Stimulated activated CD8-positive, alpha-beta memory T cell treated with anti-CD3 and anti-CD28 coated beads, Interleukin-12 subunit alpha, Interleukin-12 subunit beta, amount 100 ng/mL, for 1 hour (primary cell): ENCODE measurements at regions not wholly inside any gene's neighbourhood (a gene's known extent, or its start where the extent isn't known, plus 50 kb on each side); places are given as distances from the start of the nearest gene placed in this dataset.
"Not testable (repeated sequence)": the region's sequence is repeated elsewhere in the genome, so short reads cannot be mapped to it uniquely, and the experiment has no call there.

Experiments
- DNase-seq: peaks from one replicate; pipeline ENCODE4 v3.0.0-alpha.2; 2020; ENCODE audit warnings: low read depth

DNA sequence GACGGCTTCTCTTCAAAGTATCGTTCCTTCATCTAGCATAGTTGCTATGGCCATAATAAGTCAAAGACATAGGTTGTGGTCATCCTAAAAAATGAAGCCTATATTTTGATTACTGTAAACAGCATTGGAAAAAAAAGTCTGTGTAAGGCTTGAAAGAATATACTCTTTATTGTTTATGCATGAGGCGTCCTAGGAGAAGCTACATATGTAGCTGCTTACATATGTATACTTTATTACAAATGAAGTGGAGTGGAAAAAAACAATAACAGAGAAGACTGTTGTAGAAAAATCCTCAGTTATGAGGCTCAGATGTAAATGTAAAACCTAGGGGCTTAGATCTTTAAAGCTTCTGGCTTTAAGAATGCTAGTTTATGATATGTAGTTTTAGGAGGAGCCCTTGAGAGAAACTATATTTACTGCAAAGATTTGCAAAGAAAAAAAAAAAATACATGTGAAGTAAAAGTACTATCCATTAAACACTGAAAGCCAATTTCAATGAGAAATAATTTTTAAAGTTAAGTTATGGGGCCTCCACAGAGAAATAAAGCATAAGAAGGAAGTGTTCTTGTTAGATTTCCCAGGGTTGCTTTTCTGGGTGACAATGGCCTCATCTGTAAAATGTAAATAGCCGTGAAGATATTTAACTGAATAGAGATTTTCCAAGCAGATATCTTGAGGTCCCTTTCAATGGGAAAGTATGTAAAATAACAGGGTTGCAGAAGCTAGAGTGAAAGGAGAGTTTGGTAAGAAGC lies 598.2 kb downstream of the TRIML1 start:
- DNase-seq, result no peak

DNA sequence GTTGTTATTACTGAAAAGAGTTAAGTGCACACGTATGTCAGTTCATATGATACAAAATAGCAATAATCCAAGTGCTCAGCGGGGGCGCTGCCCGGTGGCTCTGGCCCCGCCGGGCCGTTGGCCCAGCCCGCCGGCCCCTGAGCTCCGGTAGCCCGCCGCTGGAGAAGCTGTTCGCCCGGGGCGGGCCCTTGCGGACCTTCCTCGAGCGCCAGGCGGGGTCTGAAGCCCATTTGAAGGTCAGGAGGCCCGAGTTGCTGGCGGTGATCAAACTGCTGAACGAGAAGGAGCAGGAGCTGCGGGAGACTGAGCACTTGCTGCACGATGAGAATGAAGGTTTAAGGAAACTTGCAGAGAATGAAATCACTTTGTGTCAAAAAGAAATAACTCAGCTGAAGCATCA lies 599.0 kb downstream of the TRIML1 start:
- DNase-seq, result not testable (repeated sequence)

- DNase-seq, result not testable (repeated sequence)
These were observed 600.9 kb downstream of the TRIML1 start for GRCh38 chr4:188740172-188740571.

GRCh38 chr4:188740791-188741190 lies 601.5 kb downstream of the TRIML1 start:
- DNase-seq, result not testable (repeated sequence)

GRCh38 chr4:188754372-188755002 lies 615.2 kb downstream of the TRIML1 start:
- DNase-seq, result no peak

- no peak for DNase-seq
These were observed 628.3 kb downstream of the TRIML1 start for GRCh38 chr4:188767496-188767895.

- DNase-seq, result no peak
These were observed 639.7 kb downstream of the TRIML1 start for GRCh38 chr4:188778905-188779304.

- no peak for DNase-seq
These were observed 640.3 kb downstream of the TRIML1 start for GRCh38 chr4:188779581-188779980.

- DNase-seq, result no peak
These were observed 640.8 kb downstream of the TRIML1 start for GRCh38 chr4:188780028-188780427.

DNA sequence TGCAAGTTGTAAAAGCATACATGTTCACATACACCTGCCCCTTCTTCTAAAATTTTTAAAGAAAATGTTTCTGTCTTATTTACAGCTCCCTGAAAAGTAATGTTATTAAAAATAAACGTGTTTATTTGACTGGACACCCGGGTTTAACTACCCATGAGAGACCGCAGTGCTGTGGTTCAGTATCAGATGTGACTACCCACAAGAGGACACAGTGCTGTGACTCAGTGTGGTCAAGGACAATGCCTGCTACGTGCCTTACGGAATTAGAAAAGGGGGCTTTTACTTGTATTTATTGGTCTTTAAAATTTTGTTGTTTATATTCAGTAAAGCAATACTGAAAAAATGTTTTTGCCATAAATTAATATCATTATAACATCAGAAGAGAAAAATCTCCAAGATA lies 641.4 kb downstream of the TRIML1 start:
- DNase-seq, result no peak

DNA sequence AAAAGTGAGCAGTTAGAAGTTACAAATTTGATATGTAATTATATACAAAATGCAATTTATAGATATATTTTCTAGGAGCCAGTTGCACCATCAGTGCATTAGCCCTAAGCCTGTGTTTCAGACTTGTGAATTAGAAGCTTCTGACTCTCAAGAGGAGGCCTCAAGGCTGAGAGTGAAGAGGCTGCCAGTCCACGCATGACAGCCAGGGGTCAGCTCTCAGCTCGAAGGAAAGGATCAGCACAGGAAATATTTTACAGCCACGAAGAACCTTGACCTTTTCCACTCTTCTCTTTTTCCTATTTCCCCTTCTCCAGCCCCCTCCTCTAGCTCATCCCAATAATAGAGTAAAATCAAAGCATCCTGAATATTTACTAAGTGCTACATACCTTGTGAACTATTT lies 642.4 kb downstream of the TRIML1 start:
- DNase-seq, result no peak

- no peak for DNase-seq
These were observed 643.9 kb downstream of the TRIML1 start for GRCh38 chr4:188783175-188783574.

- no peak for DNase-seq
These were observed 644.4 kb downstream of the TRIML1 start for GRCh38 chr4:188783606-188784160.

DNA sequence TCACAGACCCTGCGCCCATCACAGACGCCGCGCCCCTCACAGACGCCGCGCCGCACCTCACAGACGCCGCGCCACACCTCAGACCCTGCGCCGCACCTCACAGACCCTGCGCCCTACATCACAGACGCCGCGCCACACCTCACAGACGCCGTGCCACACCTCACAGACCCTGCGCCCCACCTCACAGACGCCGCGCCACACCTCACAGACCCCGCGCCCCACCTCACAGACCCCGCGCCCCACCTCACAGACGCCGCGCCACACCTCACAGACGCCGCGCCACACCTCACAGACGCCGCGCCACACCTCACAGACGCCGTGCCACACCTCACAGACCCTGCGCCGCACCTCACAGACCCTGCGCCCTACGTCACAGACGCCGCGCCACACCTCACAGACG lies 657.4 kb downstream of the TRIML1 start:
- DNase-seq, result not testable (repeated sequence)

- not testable (repeated sequence) for DNase-seq
These were observed 657.8 kb downstream of the TRIML1 start for GRCh38 chr4:188797011-188797410.

GRCh38 chr4:188804861-188805260 lies 665.6 kb downstream of the TRIML1 start:
- no peak for DNase-seq

- no peak for DNase-seq
These were observed 671.9 kb downstream of the TRIML1 start for GRCh38 chr4:188811121-188811520.

DNA sequence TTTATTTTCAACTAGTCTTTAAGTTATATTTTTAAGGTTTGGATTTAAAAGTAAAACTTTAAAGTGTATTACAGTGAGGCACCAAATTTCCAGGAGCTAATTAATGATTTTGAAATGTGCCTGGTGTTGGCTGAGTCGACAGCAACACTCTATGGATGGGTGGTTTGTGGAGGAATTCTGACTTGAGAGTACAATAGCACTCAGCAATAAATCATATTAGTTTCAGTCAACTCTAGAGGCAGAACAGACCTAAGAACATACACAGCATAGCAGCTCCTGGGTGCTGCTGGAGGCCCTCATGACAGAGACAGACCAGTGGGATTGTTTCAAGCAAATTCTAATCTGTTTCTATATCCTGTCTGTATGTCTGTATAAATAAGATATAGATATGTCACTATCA lies 673.4 kb downstream of the TRIML1 start:
- no peak for DNase-seq

- DNase-seq, result no peak
These were observed 679.1 kb downstream of the TRIML1 start for GRCh38 chr4:188818300-188818699.

DNA sequence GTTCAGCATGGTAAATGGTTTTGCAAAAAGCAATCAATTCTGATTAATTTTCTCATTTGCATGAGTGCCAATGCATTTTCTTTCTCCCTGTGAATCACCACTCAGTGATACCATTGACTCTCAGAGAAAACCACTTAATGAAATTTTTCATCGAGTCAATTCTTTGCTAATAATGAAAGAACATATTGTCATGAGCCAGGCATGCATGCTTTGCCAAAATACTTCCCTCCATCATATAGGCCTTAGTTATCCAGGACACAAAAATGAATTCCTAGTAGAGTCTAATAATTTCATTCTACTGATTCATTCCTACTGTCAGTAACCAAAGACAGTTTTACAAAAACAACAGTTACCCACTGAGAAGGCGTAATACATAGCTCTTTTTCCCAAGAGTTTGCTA lies 680.0 kb downstream of the TRIML1 start:
- DNase-seq, result no peak

DNA sequence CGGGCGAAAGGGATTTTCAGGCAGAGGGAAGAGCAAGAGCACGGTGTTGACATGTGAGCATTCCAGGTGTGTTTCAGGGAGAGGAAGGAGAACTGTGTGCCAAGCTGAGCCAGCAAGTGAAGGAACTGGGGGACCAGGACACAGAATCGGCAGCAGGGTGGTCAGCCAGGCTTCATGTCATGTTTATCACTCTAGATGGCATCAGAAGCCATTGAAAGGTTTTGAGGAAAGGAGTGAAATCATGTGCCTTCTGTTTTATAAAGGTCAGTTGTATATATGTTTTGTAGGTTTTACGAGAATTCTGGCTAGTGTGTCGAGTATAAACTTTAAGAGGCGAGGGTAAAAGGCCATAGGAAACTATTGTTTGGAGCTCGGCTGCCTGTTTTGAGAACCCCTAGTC lies 682.3 kb downstream of the TRIML1 start:
- no peak for DNase-seq

DNA sequence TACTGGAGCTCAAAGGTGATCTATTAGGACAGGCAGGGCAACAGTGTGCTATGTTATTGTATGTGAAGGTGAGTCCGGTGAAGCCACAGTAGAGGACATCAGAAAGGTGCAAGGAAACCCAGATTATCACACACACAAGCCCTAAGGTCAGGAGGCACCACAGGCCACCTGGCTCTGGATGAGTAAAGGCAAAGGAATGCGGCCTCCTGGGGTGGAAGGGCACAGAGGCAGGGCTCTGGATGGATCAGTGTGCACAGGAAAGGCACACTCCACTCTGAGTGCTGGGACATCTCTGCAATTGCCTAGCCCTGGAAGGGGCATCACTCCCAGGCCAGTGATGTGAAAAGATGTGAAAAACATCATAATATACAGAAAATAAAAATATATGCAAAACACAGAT lies 683.5 kb downstream of the TRIML1 start:
- no peak for DNase-seq

DNA sequence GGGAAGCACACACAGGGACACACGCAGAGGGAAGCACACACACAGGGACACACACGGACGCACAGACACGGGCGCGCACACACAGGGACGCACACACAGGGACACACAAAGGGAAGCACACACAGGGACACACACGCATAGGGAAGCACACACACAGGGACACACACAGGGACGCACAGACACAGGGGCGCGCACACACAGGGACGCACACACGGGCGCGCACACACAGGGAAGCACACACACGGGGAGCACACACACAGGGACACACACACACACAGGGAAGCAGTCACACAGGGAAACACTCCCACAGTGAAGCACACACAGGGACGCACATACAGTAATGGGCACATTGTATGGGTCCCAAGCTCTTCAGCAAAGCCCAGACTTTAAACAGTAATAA lies 685.3 kb downstream of the TRIML1 start:
- no peak for DNase-seq

DNA sequence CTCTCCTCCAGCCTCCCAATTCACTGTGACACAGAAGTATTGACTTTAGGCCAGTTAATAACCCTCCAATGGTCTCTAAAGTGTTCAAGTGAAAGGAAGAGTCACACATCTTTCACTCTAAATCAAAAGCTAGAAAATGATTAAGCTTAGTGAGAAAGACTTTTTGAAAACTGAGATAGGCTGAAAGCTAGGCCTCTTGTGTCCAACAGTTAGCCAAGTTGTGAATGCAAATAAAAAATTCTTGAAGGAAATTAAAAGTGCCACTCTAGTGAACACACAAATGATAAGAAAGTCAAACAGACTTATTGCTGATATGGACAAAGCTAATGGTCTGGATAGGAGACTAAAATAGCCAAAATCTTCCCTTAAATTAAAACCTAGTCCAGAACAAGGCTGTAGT lies 687.2 kb downstream of the TRIML1 start:
- DNase-seq, result no peak
